ENCODE measurements at regions not wholly inside any gene's neighbourhood (a gene's known extent, or its start where the extent isn't known, plus 50 kb on each side); places are given as distances from the start of the nearest gene placed in this dataset.

DNA sequence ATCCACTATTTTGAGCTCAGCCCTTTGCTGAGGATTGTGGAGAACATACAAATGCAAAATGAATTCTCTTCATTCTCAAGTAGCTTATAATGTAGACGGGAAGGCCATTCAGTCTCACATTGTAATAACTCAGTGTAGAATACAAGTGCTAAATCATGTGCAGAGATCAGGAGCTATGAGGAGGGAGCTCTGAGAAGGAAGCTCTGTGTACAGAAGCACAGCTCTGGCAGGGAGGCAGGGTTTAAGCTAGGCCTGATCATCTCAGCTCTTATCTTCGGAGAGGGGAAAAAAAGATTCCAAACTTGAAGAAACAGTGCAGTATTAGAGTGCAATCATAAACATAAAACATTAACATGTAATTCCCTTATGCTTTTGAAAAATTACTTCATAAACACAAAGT, 291.1 kb upstream of the SKOR2 start:
- no peak for DNase-seq (ENCODE audit: low spot score in 2 of 2)
- H3K27ac ChIP-seq = no peak overlapping the region
- no peaks in the 10 kb centered on the region for H3K27me3 ChIP-seq
- no peak for TF ChIP-seq POLR2A (IDR thresholded peaks at IDR 0.05)
- TF ChIP-seq, protein P1, sequence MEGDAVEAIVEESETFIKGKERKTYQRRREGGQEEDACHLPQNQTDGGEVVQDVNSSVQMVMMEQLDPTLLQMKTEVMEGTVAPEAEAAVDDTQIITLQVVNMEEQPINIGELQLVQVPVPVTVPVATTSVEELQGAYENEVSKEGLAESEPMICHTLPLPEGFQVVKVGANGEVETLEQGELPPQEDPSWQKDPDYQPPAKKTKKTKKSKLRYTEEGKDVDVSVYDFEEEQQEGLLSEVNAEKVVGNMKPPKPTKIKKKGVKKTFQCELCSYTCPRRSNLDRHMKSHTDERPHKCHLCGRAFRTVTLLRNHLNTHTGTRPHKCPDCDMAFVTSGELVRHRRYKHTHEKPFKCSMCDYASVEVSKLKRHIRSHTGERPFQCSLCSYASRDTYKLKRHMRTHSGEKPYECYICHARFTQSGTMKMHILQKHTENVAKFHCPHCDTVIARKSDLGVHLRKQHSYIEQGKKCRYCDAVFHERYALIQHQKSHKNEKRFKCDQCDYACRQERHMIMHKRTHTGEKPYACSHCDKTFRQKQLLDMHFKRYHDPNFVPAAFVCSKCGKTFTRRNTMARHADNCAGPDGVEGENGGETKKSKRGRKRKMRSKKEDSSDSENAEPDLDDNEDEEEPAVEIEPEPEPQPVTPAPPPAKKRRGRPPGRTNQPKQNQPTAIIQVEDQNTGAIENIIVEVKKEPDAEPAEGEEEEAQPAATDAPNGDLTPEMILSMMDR (IDR thresholded peaks at IDR 0.05) = no peak
- no peak for TF ChIP-seq EP300 (IDR thresholded peaks at IDR 0.05)
- H3K4me3 ChIP-seq = no peak overlapping the region
- WGBS, 2 donors = 45 to 55% methylated on average over 2 of the region's 2 CpGs
- H3K9me3 ChIP-seq = no peaks in the 10 kb centered on the region
- no peaks in the 10 kb centered on the region for H3K4me1 ChIP-seq
- H3K36me3 ChIP-seq = no peaks in the 10 kb centered on the region

DNA sequence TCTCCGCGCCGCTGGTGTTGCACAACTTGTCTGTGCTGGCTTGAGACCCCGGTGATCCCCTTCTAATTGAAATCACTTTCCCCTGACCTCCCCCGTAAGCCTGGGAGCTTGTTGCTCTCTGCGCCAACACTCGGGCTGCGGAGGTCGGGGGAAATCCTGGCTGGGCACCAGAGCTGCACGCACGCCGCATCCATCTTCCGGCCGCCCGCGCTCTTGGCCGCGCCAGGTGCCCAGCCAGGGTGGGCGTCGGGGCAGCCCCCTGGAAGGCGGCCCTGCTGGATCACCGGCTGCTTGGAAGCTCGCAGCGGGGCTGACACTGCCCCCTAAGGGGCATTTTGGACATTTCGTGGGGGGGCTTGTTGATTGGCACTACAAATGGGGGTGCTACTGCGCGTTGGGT, 280.3 kb upstream of the SKOR2 start:
- peaks cover 0 to 13% of the 10 kb centered on the region in 2 donors for H3K27me3 ChIP-seq
- no peak overlapping the region for H3K4me3 ChIP-seq
- no peaks in the 10 kb centered on the region for H3K36me3 ChIP-seq
- 4 to 6% methylated on average over 18 to 27 of the region's 27 CpGs for WGBS, 2 donors
- DNase-seq (ENCODE audit: low spot score in 2 of 2) = no peak
- H3K4me1 ChIP-seq = no peaks in the 10 kb centered on the region
- no peak overlapping the region for H3K27ac ChIP-seq
- no peak for TF ChIP-seq POLR2A (IDR thresholded peaks at IDR 0.05)
- TF ChIP-seq, protein P1 (IDR thresholded peaks at IDR 0.05) = no peak
- TF ChIP-seq EP300 (IDR thresholded peaks at IDR 0.05) = no peak
- no peaks in the 10 kb centered on the region for H3K9me3 ChIP-seq

GRCh38 chr18:47530695-47531094, 279.2 kb upstream of the SKOR2 start:
- DNase-seq (ENCODE audit: low spot score in 2 of 2) = no peak
- TF ChIP-seq, protein P1 (IDR thresholded peaks at IDR 0.05) = no peak
- TF ChIP-seq POLR2A (IDR thresholded peaks at IDR 0.05) (no peak), EP300 (IDR thresholded peaks at IDR 0.05) (no peak)
- peaks cover 0 to 6% (median 0%) of the 10 kb centered on the region in 4 donors for H3K9me3 ChIP-seq
- peaks cover 0 to 13% of the 10 kb centered on the region in 2 donors for H3K27me3 ChIP-seq
- H3K4me3 ChIP-seq = no peak overlapping the region
- no peak overlapping the region for H3K27ac ChIP-seq
- H3K4me1 ChIP-seq = no peaks in the 10 kb centered on the region
- no peaks in the 10 kb centered on the region for H3K36me3 ChIP-seq
- 83 to 93% methylated on average over 3 of the region's 3 CpGs for WGBS, 2 donors

- 91 to 97% methylated on average over 1 of the region's 1 CpG for WGBS, 2 donors
- no peaks in the 10 kb centered on the region for H3K36me3 ChIP-seq
- TF ChIP-seq, protein P1 (IDR thresholded peaks at IDR 0.05) = no peak
- no peak for DNase-seq (ENCODE audit: low spot score in 2 of 2)
- H3K27ac ChIP-seq = no peak overlapping the region
- H3K4me3 ChIP-seq = no peak overlapping the region
- H3K9me3 ChIP-seq = peaks cover 0 to 6% (median 0%) of the 10 kb centered on the region in 4 donors
- no peaks in the 10 kb centered on the region for H3K4me1 ChIP-seq
- H3K27me3 ChIP-seq = peaks cover 0 to 13% of the 10 kb centered on the region in 2 donors
Measured at GRCh38 chr18:47528343-47528742, 276.9 kb upstream of the SKOR2 start.

DNA sequence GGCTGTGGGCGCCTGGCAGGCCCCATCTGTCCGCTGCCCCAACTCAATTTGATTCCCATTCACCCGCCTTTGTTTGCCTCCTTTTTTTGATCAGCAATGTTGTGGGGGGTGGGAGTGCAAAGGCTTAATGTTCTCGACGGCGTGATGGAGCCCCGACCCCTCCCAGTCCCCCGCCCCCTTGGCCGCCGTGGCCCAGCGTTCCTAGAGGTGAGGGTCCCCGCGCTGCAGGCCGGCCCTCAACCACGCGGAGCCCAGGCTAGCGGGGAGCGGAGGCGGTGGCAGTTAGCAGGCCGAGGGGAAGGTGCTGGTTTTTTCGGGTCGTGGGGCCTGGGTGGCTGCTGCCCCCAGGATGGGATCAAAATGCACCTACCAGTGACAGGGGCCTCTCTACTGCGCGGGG, 274.7 kb upstream of the SKOR2 start:
- TF ChIP-seq POLR2A (IDR thresholded peaks at IDR 0.05) = no peak
- TF ChIP-seq, protein P1 (IDR thresholded peaks at IDR 0.05) = no peak
- TF ChIP-seq EP300 (IDR thresholded peaks at IDR 0.05) = no peak
- WGBS, 2 donors = 44 to 67% methylated on average over 9 to 14 of the region's 24 CpGs
- no peaks in the 10 kb centered on the region for H3K36me3 ChIP-seq

More for the DNA sequence above, 274.7 kb upstream of the SKOR2 start:
- Histone ChIP-seq H3K27me3 (peaks cover 0 to 4% of the 10 kb centered on the region in 2 donors), H3K4me3 (no peak overlapping the region), H3K9me3 (peaks cover 0 to 6% (median 0%) of the 10 kb centered on the region in 4 donors), H3K4me1 (no peaks in the 10 kb centered on the region), H3K27ac (no peak overlapping the region)
- DNase-seq (ENCODE audit: low spot score in 2 of 2) = no peak

Measured in tibial nerve (tissue), 4 donors.